ENCODE measurements at regions not wholly inside any gene's neighbourhood (a gene's known extent, or its start where the extent isn't known, plus 50 kb on each side); places are given as distances from the start of the nearest gene placed in this dataset.

GRCh38 chr12:115824936-115825602 is 452.4 kb downstream of the MED13L start:
- intact Hi-C loops (cut with DNase I) = no loop called here
- Histone ChIP-seq H3K27ac (no peak overlapping the region), H3K36me3 (no peaks in the 10 kb centered on the region), H3K9me3 (no peaks in the 10 kb centered on the region), H3K4me3 (replicated peaks in 1 of 3) (no peak overlapping the region), H3K4me1 (no peaks in the 10 kb centered on the region), H3K27me3 (no peaks in the 10 kb centered on the region)
- no peak for TF ChIP-seq POLR2A (IDR thresholded peaks at IDR 0.05)
- no peak for TF ChIP-seq CTCF (IDR thresholded peaks at IDR 0.05)
- WGBS, 2 donors = 76 to 85% methylated on average over 4 of the region's 4 CpGs
- DNase-seq = no peak

- Histone ChIP-seq H3K9me3 (no peaks in the 10 kb centered on the region), H3K27ac (no peak overlapping the region), H3K27me3 (no peaks in the 10 kb centered on the region), H3K36me3 (no peaks in the 10 kb centered on the region), H3K4me1 (no peaks in the 10 kb centered on the region), H3K4me3 (replicated peaks in 1 of 3) (no peak overlapping the region)
- 64 to 68% methylated on average over 5 of the region's 5 CpGs for WGBS, 2 donors
- intact Hi-C loops (cut with DNase I) = no loop called here
- peak in 1 of 2 donors; percentile 2 for DNase-seq
- TF ChIP-seq POLR2A (IDR thresholded peaks at IDR 0.05) (no peak), CTCF (IDR thresholded peaks at IDR 0.05) (no peak)
These were observed 453.9 kb downstream of the MED13L start for GRCh38 chr12:115823635-115824034.

- no peaks in the 10 kb centered on the region for H3K36me3 ChIP-seq
- TF ChIP-seq POLR2A (IDR thresholded peaks at IDR 0.05) (no peak), CTCF (IDR thresholded peaks at IDR 0.05) (no peak)
- 74 to 76% methylated on average over 3 of the region's 3 CpGs for WGBS, 2 donors
- no peak overlapping the region for H3K4me3 ChIP-seq (replicated peaks in 1 of 3)
- no peaks in the 10 kb centered on the region for H3K4me1 ChIP-seq
- H3K9me3 ChIP-seq = no peaks in the 10 kb centered on the region
- intact Hi-C loops (cut with DNase I) = no loop called here
- H3K27me3 ChIP-seq = no peaks in the 10 kb centered on the region
- no peak overlapping the region for H3K27ac ChIP-seq
- no peak for DNase-seq
These were observed 456.8 kb downstream of the MED13L start for GRCh38 chr12:115820656-115821055.

GRCh38 chr12:115818973-115819372 is 458.5 kb downstream of the MED13L start:
- Histone ChIP-seq H3K4me1 (no peaks in the 10 kb centered on the region), H3K9me3 (no peaks in the 10 kb centered on the region), H3K36me3 (no peaks in the 10 kb centered on the region), H3K27ac (no peak overlapping the region), H3K27me3 (no peaks in the 10 kb centered on the region), H3K4me3 (replicated peaks in 1 of 3) (no peak overlapping the region)
- DNase-seq = no peak
- intact Hi-C loops (cut with DNase I) = no loop called here
- TF ChIP-seq CTCF (IDR thresholded peaks at IDR 0.05) (no peak), POLR2A (IDR thresholded peaks at IDR 0.05) (no peak)
- WGBS, 2 donors = 85 to 87% methylated on average over 5 of the region's 5 CpGs

- H3K9me3 ChIP-seq = no peaks in the 10 kb centered on the region
- DNase-seq = no peak
- intact Hi-C loops (cut with DNase I) = no loop called here
- H3K36me3 ChIP-seq = no peaks in the 10 kb centered on the region
- no peak for TF ChIP-seq POLR2A (IDR thresholded peaks at IDR 0.05)
- no peak for TF ChIP-seq CTCF (IDR thresholded peaks at IDR 0.05)
- H3K4me1 ChIP-seq = no peaks in the 10 kb centered on the region
- H3K27ac ChIP-seq = no peak overlapping the region
- H3K27me3 ChIP-seq = no peaks in the 10 kb centered on the region
- WGBS, 2 donors = 60 to 70% methylated on average over 9 of the region's 9 CpGs
- no peak overlapping the region for H3K4me3 ChIP-seq (replicated peaks in 1 of 3)
These were observed 460.1 kb downstream of the MED13L start for GRCh38 chr12:115817389-115817788.

All from thyroid gland (tissue), 4 donors.